Lower lobe of right lung (tissue), 2 donors: ENCODE measurements at regions not wholly inside any gene's neighbourhood (a gene's known extent, or its start where the extent isn't known, plus 50 kb on each side); places are given as distances from the start of the nearest gene placed in this dataset.

Experiments
- ATAC-seq, 2 donors: fragments of 200-7000 bp; cut with Tn5 transposase; one replicate each; pipeline ENCODE4 v1.9.1; 2020 to 2022; ENCODE audit warnings: mild to moderate bottlenecking in 2 of 2, moderate library complexity in 2 of 2
- DNase-seq: peaks from one replicate; pipeline ENCODE4 v3.0.0-alpha.2; 2020
- H3K27ac ChIP-seq: fragments of 200-600 bp; one replicate; pipeline ENCODE4 v1.8.0; 2022
- H3K27me3 ChIP-seq: fragments of 200-600 bp; one replicate; pipeline ENCODE4 v1.8.0; 2022; ENCODE audit warnings: low read depth
- H3K36me3 ChIP-seq: fragments of 200-600 bp; one replicate; pipeline ENCODE4 v1.8.0; 2022; ENCODE audit warnings: mild to moderate bottlenecking
- H3K4me1 ChIP-seq: fragments of 200-600 bp; one replicate; pipeline ENCODE4 v1.8.0; 2022
- H3K4me3 ChIP-seq: fragments of 200-600 bp; one replicate; pipeline ENCODE4 v1.8.0; 2022; ENCODE audit warnings: mild to moderate bottlenecking
- H3K9me3 ChIP-seq: fragments of 200-600 bp; one replicate; pipeline ENCODE4 v1.8.0; 2022
- CTCF ChIP-seq: fragments of 200-600 bp; IDR thresholded peaks from one replicate; pipeline ENCODE4 v1.8.0; 2022; ENCODE audit warnings: antibody characterized with exemption, mild to moderate bottlenecking
- intact Hi-C: fragments of 100-400 bp; cut with DNase I; formaldehyde crosslinking; loops from one replicate; pipeline ENCODE4 v1.11.0; 2022
- donor health status: DM: no; HTN: yes; CAD: no; lungs with severe emphysema.

- ATAC-seq = no peak
- H3K9me3 ChIP-seq = no peaks in the 10 kb centered on the region
- no peak for TF ChIP-seq CTCF
- H3K36me3 ChIP-seq = no peaks in the 10 kb centered on the region
- H3K4me3 ChIP-seq = no peak overlapping the region
- H3K27ac ChIP-seq = no peak overlapping the region
- no peaks in the 10 kb centered on the region for H3K27me3 ChIP-seq
- intact Hi-C loops = no loop called here
- DNase-seq = no peak
- no peaks in the 10 kb centered on the region for H3K4me1 ChIP-seq
Measured at GRCh38 chr3:59425371-59425770, 375.5 kb upstream of the CFAP20DC start.

DNA sequence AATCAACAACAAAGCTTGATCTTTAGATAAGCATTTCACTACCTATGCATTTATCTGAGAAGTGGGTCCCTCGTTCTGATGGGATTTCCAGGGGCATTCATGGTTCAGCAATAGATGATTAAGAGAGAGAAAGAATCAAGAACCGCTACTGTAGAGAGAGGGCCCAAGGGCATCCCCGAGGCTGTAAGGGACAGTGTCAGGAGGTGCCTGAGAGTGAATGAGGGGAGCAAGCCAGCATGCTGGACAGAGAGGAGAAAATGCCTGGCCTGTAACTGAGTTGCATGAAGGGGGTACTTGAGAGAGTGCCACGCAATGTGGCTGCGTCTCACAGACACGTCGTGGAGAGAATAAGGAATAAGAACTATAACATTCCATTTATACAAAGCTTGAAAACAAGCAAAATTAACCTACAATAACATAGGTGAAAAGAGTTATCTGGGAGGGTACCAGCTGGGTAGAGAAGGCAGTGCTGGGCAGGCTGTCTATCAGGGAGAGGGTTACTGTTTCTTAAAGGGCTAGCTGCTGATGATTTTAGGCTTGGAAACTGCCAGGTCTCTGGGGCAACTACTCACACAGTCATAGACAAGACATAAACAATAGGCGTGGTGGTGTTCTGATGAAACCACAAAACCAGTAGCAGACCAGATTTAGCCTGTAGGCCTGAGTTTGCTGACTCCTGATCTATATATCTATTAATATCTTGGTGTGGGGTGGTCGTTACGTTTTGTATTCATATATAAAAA lies 374.6 kb upstream of the CFAP20DC start:
- Histone ChIP-seq H3K4me3 (no peak overlapping the region), H3K4me1 (no peaks in the 10 kb centered on the region), H3K27me3 (no peaks in the 10 kb centered on the region), H3K36me3 (no peaks in the 10 kb centered on the region), H3K27ac (no peak overlapping the region), H3K9me3 (no peaks in the 10 kb centered on the region)
- no peak for DNase-seq
- no peak for TF ChIP-seq CTCF
- intact Hi-C loops = no loop called here
- ATAC-seq = no peak

DNA sequence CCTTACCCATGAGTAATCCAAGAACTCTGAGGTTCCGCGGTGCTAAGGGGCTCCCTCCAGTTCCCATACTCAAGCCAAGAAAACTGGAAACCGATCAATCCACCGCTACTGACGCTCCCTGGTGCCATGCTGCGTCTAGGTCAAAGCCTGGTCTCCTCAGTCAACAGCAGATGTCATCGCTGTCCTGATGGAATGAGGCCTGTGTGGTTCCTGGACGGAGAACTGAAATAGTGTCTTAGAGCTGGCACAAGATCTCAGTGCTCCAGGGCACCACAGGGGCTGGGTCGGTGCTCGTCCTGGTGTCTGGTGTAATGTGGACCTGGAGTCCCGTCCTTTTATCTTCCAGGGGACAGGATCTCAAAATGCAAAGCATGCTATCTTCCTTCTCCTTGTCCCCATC lies 373.9 kb upstream of the CFAP20DC start:
- H3K9me3 ChIP-seq = no peaks in the 10 kb centered on the region
- H3K4me1 ChIP-seq = no peaks in the 10 kb centered on the region
- intact Hi-C loops = no loop called here
- no peaks in the 10 kb centered on the region for H3K27me3 ChIP-seq
- no peak for DNase-seq
- no peak for ATAC-seq
- H3K27ac ChIP-seq = no peak overlapping the region
- TF ChIP-seq CTCF = no peak
- H3K4me3 ChIP-seq = no peak overlapping the region
- H3K36me3 ChIP-seq = no peaks in the 10 kb centered on the region

DNA sequence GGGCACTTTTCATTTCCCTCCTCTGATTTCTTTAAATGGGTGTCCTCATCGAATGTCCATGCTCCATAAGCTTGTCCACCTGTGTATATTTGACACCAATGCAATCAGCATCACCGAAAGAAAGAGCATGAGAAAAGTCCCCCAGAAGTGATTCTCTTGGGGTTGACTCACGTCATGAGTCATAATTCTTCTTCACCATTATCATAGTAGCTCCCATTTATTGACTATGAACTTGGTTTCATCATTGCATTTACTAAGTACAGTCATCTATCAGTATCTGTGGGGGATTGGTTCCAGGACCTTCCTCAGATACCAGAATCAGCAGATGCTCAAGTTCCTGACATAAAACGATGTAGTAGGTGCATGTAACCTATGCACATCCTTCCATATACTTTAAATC lies 372.5 kb upstream of the CFAP20DC start:
- H3K9me3 ChIP-seq = no peaks in the 10 kb centered on the region
- H3K4me3 ChIP-seq = no peak overlapping the region
- H3K36me3 ChIP-seq = no peaks in the 10 kb centered on the region
- intact Hi-C loops = no loop called here
- H3K27me3 ChIP-seq = no peaks in the 10 kb centered on the region
- TF ChIP-seq CTCF = no peak
- ATAC-seq (no peak), DNase-seq (no peak)
- H3K27ac ChIP-seq = no peak overlapping the region
- no peaks in the 10 kb centered on the region for H3K4me1 ChIP-seq

DNA sequence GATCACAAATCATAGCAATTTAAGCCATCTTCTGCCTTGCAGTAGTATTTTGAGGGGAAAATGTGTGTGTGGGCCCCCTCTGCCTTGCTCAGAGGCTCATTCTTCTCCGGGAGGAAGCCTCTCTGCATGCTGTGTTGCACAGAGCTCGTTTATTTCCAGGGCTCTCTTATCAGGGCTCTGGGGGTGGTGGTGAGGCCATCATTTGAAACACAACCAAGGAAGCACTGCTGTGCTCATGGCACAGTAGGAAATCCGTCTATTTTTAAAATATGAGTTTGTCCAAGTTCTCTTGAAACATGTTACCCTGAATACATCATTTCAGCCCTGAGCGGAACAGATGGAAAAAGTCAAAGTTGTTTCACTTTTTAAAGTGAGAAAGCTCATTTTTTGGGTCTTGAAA lies 369.0 kb upstream of the CFAP20DC start:
- Histone ChIP-seq H3K9me3 (no peaks in the 10 kb centered on the region), H3K4me1 (no peaks in the 10 kb centered on the region), H3K36me3 (no peaks in the 10 kb centered on the region), H3K27ac (no peak overlapping the region), H3K27me3 (no peaks in the 10 kb centered on the region), H3K4me3 (no peak overlapping the region)
- ATAC-seq = no peak
- intact Hi-C loops = no loop called here
- DNase-seq = no peak
- TF ChIP-seq CTCF = no peak
